Naive thymus-derived CD8-positive, alpha-beta T cell (primary cell): ENCODE measurements at regions not wholly inside any gene's neighbourhood (a gene's known extent, or its start where the extent isn't known, plus 50 kb on each side); places are given as distances from the start of the nearest gene placed in this dataset.

Experiments used
- ATAC-seq, 2 donors: fragments of 150-1000 bp; cut with Tn5 transposase in 1 of 2; sonication (Bioruptor Pico), chemical (Tn5 transposase) in 1 of 2; 1 replicate in 1 of 2; 2 replicates in 1 of 2; pipeline ENCODE4 v1.10.0; 2021; ENCODE audit warnings: mild to moderate bottlenecking in 2 of 2, moderate library complexity in 2 of 2
- POLR2A ChIA-PET: fragments of 350-600 bp; sonication (Branson Sonifier 250); formaldehyde crosslinking; loops from one replicate; lab custom pipeline; 2021; ENCODE audit warnings: antibody characterized with exemption; lab: Charles Lee
- DNase-seq, 10 donors: peaks; one replicate each; pipeline versions ENCODE4 v3.0.0 to v3.0.0-alpha.2; 2020 to 2022
- H3K27ac Mint-ChIP-seq, 10 donors: one replicate each; pipeline ENCODE4 v1.8.0; 2020 to 2022; ENCODE audit warnings: mild to moderate bottlenecking in 10 of 10, mixed read lengths in 10 of 10, moderate library complexity in 4 of 10, inconsistent platforms in 1 of 10
- H3K27me3 Mint-ChIP-seq, 5 donors: one replicate each; pipeline ENCODE4 v1.8.0; 2021 to 2022; ENCODE audit warnings: mixed read lengths in 5 of 5
- H3K36me3 Mint-ChIP-seq, 3 donors: one replicate each; pipeline ENCODE4 v1.8.0; 2020 to 2022; ENCODE audit warnings: mixed read lengths in 3 of 3, mild to moderate bottlenecking in 2 of 3, inconsistent platforms in 1 of 3
- H3K4me1 Mint-ChIP-seq, 4 donors: one replicate each; pipeline ENCODE4 v1.8.0; 2021 to 2022; ENCODE audit warnings: mixed read lengths in 4 of 4
- H3K4me3 Mint-ChIP-seq, 10 donors: one replicate each; pipeline ENCODE4 v1.8.0; 2020 to 2022; ENCODE audit warnings: mild to moderate bottlenecking in 10 of 10, mixed read lengths in 10 of 10, moderate library complexity in 6 of 10, inconsistent platforms in 1 of 10
- H3K9me3 Mint-ChIP-seq, 9 donors: one replicate each; pipeline ENCODE4 v1.8.0; 2020 to 2022; ENCODE audit warnings: mixed read lengths in 9 of 9, mild to moderate bottlenecking in 3 of 9, inconsistent platforms in 1 of 9, moderate library complexity in 1 of 9

DNA sequence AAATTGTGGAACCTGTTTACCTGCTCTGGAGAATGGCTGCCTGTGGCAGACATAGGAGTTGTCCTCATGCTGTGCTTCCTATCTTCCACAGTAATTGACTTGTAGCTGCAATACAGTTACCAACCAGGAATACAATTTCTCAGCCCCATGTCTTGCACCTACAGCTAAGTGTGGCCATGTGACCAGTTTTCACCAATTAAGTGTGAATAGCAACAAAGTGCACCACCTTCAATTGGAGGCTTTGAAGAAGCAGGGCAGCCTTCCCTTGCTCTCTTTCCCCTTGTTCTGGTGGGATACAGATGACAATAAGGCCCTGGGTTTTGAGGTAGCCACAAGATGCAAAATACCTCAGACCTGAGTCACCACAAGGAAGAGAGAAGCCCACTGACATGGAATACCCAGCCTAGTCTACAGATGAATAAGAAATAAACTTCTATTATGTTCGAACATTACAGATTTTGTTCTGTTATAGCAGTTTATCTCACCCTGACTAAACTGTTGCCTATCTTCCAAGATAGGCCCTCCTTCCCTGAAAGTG is 70.2 kb upstream of the S1PR1 start:
- no peak overlapping the region for H3K4me3 Mint-ChIP-seq
- DNase-seq = no peak
- H3K9me3 Mint-ChIP-seq = no peaks in the 10 kb centered on the region
- no peaks in the 10 kb centered on the region for H3K27me3 Mint-ChIP-seq
- H3K27ac Mint-ChIP-seq = no peak overlapping the region
- H3K4me1 Mint-ChIP-seq = peaks cover 0 to 6% (median 1%) of the 10 kb centered on the region in 4 donors
- no peak for ATAC-seq
- H3K36me3 Mint-ChIP-seq = no peaks in the 10 kb centered on the region
- POLR2A ChIA-PET = interaction anchor here (0.6 kb wide), 1 partner anchor 69 kb away, joined by 3 read pairs; no protein-coding TSS in a partner anchor

DNA sequence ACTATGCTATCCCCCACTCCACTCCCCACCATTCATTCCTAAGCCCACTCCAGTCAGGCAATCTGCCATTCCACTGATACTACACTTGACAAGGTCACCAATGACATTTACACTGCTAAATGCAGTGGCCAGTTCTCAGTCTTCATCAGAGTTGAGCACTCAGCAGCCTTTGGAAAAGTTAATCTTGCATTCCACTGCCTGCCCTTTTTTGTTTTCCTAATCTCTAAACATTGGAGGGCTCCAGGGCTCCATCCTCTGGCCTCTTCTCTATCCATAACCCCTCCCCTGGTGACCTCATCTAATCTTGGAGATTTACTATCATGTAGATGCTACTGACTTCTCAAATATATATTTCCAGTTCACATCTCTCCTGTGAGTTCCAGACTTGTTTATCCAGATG is 70.9 kb upstream of the S1PR1 start:
- peaks cover 0 to 6% (median 1%) of the 10 kb centered on the region in 4 donors for H3K4me1 Mint-ChIP-seq
- POLR2A ChIA-PET = interaction anchor here (0.7 kb wide), 1 partner anchor 247 kb away, joined by 3 read pairs; no protein-coding TSS in a partner anchor
- peaks cover 0 to 4% (median 0%) of the 10 kb centered on the region in 3 donors for H3K36me3 Mint-ChIP-seq
- DNase-seq = no peak
- no peak overlapping the region for H3K27ac Mint-ChIP-seq
- H3K4me3 Mint-ChIP-seq = no peak overlapping the region
- no peaks in the 10 kb centered on the region for H3K9me3 Mint-ChIP-seq
- no peaks in the 10 kb centered on the region for H3K27me3 Mint-ChIP-seq
- no peak for ATAC-seq

DNA sequence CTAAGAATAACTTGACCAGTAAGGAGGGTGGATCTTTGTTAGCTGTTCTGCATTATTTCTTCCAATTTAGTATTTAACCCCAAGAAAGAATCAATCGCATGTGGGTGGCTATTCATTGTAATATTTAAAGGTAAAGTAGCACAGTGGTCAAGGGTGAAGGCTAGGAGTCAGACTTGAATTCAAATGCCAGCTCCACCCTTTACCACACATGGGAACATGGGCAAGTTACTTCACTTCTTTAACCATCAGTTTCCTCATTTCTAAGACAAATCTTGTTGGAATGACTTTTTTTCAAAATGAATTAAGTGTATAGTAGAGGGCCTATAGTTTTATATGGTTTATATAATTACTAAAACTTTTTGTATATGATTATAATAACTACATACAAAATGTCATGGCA is 71.3 kb upstream of the S1PR1 start:
- Mint-ChIP-seq H3K9me3 (no peaks in the 10 kb centered on the region), H3K27me3 (no peaks in the 10 kb centered on the region), H3K4me3 (no peak overlapping the region), H3K4me1 (peaks cover 0 to 6% (median 1%) of the 10 kb centered on the region in 4 donors), H3K27ac (no peak overlapping the region), H3K36me3 (peaks cover 0 to 4% (median 0%) of the 10 kb centered on the region in 3 donors)
- no peak for DNase-seq
- POLR2A ChIA-PET = interaction anchor here (0.7 kb wide), 1 partner anchor 247 kb away, joined by 3 read pairs; no protein-coding TSS in a partner anchor
- ATAC-seq = no peak

DNA sequence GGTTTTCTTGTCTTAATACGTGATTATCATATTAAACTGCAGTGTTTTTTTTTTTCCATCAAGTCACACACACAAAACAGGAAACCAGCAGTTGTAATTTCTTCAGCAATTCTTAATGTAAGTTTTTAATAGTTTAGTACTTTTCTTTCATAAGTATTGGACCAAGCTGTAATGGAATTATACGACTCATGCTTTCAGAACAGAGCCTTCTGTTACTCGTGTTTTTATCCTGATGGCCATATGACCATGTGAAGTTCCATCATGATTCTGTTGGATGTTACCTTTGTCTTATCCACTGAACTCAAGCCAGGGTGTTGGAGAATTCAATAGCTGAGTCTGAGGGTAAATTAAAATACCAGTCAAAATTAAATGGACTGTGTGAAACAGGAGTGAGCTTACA is 72.0 kb upstream of the S1PR1 start:
- H3K27ac Mint-ChIP-seq = no peak overlapping the region
- H3K4me1 Mint-ChIP-seq = peaks cover 0 to 6% (median 1%) of the 10 kb centered on the region in 4 donors
- no peak overlapping the region for H3K4me3 Mint-ChIP-seq
- POLR2A ChIA-PET = interaction anchor here (0.5 kb wide), 1 partner anchor 72 kb away, joined by 3 read pairs; no protein-coding TSS in a partner anchor
- no peaks in the 10 kb centered on the region for H3K9me3 Mint-ChIP-seq
- no peaks in the 10 kb centered on the region for H3K27me3 Mint-ChIP-seq
- H3K36me3 Mint-ChIP-seq = peaks cover 0 to 4% (median 0%) of the 10 kb centered on the region in 3 donors
- DNase-seq (no peak), ATAC-seq (no peak)

DNA sequence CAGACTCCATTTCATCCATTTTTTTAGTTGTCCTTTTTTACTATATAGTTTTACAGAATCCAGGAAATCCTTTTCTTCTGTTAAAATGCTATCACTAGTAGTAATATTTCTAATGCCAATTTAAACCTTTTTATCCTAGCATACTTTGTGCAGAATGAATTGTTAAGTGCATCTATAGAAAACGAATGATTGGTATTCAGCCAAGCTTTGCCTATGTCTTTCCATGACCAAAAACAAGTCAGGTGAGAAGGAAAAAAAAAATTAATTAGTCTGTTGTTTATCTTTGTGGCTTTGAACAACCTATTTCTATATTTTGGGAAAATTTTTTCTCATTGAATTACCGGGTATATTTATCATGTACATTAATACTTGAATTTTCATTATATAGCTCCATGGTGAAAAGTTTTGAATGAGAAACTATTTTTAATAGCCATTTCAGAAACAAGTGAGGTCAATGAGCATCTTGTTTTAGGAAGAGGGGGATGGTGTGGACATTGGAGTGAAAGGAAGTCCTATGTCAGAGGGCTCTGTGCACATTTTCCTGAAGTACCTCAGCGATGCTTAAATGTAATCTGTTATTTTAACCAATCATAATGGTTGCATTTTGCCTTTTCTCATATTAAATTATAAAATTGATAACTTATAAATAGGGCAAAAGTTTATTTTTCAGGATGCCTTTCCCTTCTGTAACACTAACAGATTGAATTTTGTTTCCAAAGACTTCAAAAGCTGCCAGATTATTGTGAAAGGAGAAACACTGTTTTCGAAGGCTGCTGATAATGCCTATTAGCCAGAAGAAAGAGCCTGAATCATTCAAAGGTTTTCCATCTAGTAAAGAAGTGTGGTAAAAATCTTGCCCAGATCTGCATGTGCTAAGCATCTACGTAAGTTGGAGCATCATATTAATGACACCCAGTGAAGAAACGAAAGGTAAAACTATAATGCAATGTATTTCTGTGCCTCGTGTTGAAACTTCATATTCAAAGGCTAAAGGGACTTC is 73.8 kb upstream of the S1PR1 start:
- ATAC-seq = no peak
- no peaks in the 10 kb centered on the region for H3K9me3 Mint-ChIP-seq
- POLR2A ChIA-PET = no interaction called here
- no peak overlapping the region for H3K27ac Mint-ChIP-seq
- no peak for DNase-seq
- H3K36me3 Mint-ChIP-seq = peaks cover 0 to 4% (median 0%) of the 10 kb centered on the region in 3 donors
- peaks cover 0 to 6% (median 2%) of the 10 kb centered on the region in 4 donors for H3K4me1 Mint-ChIP-seq
- no peaks in the 10 kb centered on the region for H3K27me3 Mint-ChIP-seq
- no peak overlapping the region for H3K4me3 Mint-ChIP-seq

DNA sequence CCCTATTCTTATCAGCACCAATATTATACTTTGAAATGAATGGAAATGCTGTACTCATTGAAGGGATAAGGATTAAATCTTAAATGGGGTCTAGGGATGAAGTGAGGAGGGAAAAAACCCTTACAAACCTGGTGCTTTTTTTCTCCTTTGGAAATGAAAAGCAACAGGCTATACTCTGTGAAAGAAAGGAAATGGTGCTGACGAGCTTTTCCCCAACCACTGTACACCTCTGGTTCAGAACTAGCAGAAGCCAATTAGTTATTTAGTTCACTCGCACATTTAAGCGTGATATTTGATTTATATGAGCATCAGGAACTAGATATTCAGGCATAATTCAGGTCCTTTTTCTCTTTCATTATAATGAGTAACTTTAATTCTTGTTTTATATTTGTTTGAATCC is 74.5 kb upstream of the S1PR1 start:
- Mint-ChIP-seq H3K4me3 (no peak overlapping the region), H3K27ac (no peak overlapping the region), H3K27me3 (no peaks in the 10 kb centered on the region), H3K4me1 (peaks cover 0 to 2% (median under 1%) of the 10 kb centered on the region in 4 donors), H3K9me3 (no peaks in the 10 kb centered on the region), H3K36me3 (peaks cover 0 to 4% (median 0%) of the 10 kb centered on the region in 3 donors)
- DNase-seq (no peak), ATAC-seq (no peak)
- POLR2A ChIA-PET = no interaction called here

DNA sequence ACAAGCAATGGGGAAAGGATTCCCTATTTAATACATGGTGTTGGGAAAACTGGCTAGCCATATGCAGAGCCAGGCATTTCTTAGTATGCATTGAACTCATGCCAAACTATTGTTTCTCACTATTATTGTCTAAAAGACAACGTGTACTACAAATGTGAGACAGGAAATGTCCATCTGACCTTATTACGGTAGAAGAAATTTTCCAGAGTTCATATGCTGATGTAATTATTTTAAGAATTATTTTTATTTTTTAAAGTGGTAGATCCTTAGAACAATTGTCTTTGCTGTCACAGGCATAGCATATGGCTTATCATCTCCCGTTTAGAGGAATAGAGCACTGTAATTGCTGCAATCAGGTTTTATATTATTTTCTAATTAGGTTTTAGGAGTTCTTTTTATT is 75.2 kb upstream of the S1PR1 start:
- DNase-seq (no peak), ATAC-seq (no peak)
- H3K27me3 Mint-ChIP-seq = no peaks in the 10 kb centered on the region
- H3K36me3 Mint-ChIP-seq = peaks cover 0 to 4% (median 0%) of the 10 kb centered on the region in 3 donors
- no peak overlapping the region for H3K4me3 Mint-ChIP-seq
- no peaks in the 10 kb centered on the region for H3K9me3 Mint-ChIP-seq
- no peak overlapping the region for H3K27ac Mint-ChIP-seq
- POLR2A ChIA-PET = no interaction called here
- H3K4me1 Mint-ChIP-seq = peaks cover 0 to 2% (median 0%) of the 10 kb centered on the region in 4 donors

DNA sequence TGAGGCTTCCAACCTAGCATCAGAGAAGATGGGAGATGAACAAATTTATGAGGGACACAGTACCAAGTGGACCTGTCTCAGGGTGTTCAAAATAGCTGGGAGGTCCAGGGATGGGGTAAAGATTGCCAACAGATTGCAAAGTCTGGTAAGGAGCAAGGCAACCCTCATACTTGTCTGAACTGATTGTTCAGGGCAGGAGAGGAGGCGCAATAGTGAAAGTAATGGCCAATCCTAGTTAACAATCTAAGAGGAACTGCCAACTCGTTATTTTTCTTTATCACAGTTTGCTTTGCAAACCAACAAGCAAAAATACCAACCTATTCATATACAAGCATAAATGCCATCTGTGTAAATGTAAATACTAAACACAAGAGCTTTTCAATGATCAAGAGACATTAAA is 78.4 kb upstream of the S1PR1 start:
- Mint-ChIP-seq H3K27ac (no peak overlapping the region), H3K4me3 (no peak overlapping the region), H3K4me1 (peaks cover 0 to 3% (median 0%) of the 10 kb centered on the region in 4 donors), H3K9me3 (no peaks in the 10 kb centered on the region), H3K27me3 (no peaks in the 10 kb centered on the region), H3K36me3 (peaks cover 0 to 4% (median 0%) of the 10 kb centered on the region in 3 donors)
- ATAC-seq (no peak), DNase-seq (no peak)
- POLR2A ChIA-PET = no interaction called here

DNA sequence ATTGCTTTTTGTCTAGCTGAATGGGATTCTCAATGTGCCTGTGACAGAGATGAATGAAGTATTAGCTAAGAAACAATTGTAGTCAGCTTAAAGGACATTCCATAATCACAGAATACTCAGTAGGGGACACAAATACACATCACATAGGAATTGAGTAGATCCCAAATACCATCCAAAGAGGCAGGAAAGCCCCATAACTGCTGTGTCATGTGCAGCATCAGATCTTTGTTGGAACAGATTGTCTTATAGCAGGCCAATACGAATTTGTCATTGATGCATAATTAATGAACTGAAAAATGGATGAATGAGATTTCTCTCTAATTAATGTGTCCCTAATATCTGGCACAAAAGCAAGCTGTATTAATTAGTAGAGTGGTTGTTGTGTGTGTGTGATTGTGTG is 82.3 kb upstream of the S1PR1 start:
- no peak for DNase-seq
- H3K9me3 Mint-ChIP-seq = no peaks in the 10 kb centered on the region
- no peak for ATAC-seq
- peak overlapping the region in 1 of 10 donors; percentile 2 for H3K27ac Mint-ChIP-seq
- POLR2A ChIA-PET = no interaction called here
- no peaks in the 10 kb centered on the region for H3K27me3 Mint-ChIP-seq
- H3K4me1 Mint-ChIP-seq = peaks cover 0 to 3% (median 0%) of the 10 kb centered on the region in 4 donors
- no peak overlapping the region for H3K4me3 Mint-ChIP-seq
- H3K36me3 Mint-ChIP-seq = no peaks in the 10 kb centered on the region

DNA sequence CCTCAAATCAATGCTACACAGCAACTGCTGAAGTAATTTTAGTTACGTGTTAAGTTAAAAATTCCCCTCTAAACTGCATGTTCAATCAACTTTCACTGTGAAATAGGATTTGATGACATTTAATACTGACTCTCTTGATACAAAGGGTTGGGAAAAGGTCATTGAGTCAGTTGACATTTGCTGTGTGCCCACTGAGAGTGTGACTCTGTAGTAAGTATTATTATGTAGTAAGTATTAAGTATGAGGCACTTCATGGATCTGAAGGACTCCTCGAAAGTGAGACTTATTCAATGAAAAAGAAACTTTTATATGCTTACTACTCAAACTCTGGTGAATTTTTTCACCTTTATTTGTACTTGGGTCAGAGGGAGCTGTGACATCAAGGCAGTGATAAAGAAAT is 83.1 kb upstream of the S1PR1 start:
- no peak for ATAC-seq
- Mint-ChIP-seq H3K9me3 (no peaks in the 10 kb centered on the region), H3K4me3 (no peak overlapping the region), H3K27me3 (no peaks in the 10 kb centered on the region), H3K4me1 (peaks cover 0 to 5% (median 0%) of the 10 kb centered on the region in 4 donors), H3K27ac (no peak overlapping the region), H3K36me3 (no peaks in the 10 kb centered on the region)
- no peak for DNase-seq
- POLR2A ChIA-PET = no interaction called here

DNA sequence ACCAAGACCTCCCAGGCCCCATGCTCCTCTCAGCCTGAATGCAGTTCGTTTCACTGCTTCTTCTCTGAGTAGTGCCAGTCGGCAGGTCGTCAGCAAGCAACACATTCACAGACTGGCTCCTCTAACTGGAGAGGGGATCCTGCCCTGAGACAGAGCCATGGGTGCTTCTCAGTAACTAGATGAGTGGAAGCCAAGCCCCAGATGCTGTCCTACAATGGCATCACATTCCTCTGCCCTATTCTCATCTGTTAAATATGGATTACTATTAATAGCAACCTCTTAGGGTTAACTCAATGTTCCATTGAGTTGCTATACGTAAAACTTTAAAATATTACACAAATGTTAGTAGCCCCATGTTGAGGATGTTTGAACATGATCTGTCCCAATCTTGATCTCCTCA is 84.2 kb upstream of the S1PR1 start:
- H3K4me3 Mint-ChIP-seq = no peak overlapping the region
- no peak for ATAC-seq
- POLR2A ChIA-PET = no interaction called here
- H3K9me3 Mint-ChIP-seq = no peaks in the 10 kb centered on the region
- H3K4me1 Mint-ChIP-seq = peaks cover 0 to 3% (median 0%) of the 10 kb centered on the region in 4 donors
- no peak for DNase-seq
- H3K27ac Mint-ChIP-seq = peak overlapping the region in 1 of 10 donors; percentile 78
- H3K36me3 Mint-ChIP-seq = no peaks in the 10 kb centered on the region
- H3K27me3 Mint-ChIP-seq = no peaks in the 10 kb centered on the region

DNA sequence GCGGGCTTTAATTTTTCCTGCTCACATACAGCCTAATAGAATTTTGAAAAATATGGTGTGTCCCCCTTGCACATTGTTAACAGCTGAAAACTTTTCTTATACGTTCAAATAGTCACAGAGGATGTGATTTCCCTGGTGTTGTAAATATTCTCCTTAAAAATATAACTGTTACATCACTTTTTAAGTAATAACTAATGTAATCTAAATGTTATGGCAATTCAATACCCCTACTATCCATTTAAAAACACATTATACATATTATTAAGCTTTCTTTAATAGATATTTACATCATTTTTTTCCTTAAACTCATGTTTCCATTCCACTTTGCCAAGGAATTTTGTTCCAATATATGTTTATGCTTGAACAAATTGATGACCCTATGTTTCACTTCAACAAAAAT is 85.5 kb upstream of the S1PR1 start:
- Mint-ChIP-seq H3K27me3 (no peaks in the 10 kb centered on the region), H3K27ac (no peak overlapping the region), H3K4me3 (no peak overlapping the region), H3K36me3 (no peaks in the 10 kb centered on the region), H3K4me1 (peaks cover 0 to 3% (median 0%) of the 10 kb centered on the region in 4 donors), H3K9me3 (no peaks in the 10 kb centered on the region)
- POLR2A ChIA-PET = no interaction called here
- no peak for DNase-seq
- ATAC-seq = no peak

DNA sequence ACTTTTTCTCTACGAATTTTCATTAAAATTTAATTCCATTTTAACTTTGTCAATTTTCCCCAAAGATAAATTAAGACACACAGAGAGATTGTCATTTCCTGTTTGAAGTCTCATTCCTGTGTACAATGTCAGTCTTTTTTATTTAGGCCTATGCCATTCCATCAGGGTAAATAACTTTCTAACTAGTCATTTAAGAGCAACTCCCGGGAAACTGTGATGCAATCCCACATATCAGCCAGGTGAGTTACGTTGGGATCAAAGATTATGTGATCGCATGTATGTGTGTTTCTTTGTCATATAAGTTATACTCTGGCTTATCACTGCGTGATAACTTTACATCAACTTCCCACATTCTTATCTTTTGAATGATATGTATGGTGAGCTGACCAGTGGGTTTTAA is 86.1 kb upstream of the S1PR1 start:
- H3K27ac Mint-ChIP-seq = no peak overlapping the region
- ATAC-seq = no peak
- peaks cover 0 to 2% (median 0%) of the 10 kb centered on the region in 4 donors for H3K4me1 Mint-ChIP-seq
- POLR2A ChIA-PET = no interaction called here
- no peak for DNase-seq
- no peaks in the 10 kb centered on the region for H3K27me3 Mint-ChIP-seq
- H3K4me3 Mint-ChIP-seq = no peak overlapping the region
- no peaks in the 10 kb centered on the region for H3K9me3 Mint-ChIP-seq
- no peaks in the 10 kb centered on the region for H3K36me3 Mint-ChIP-seq
